ENCODE measurements at regions not wholly inside any gene's neighbourhood (a gene's known extent, or its start where the extent isn't known, plus 50 kb on each side); places are given as distances from the start of the nearest gene placed in this dataset.
A peak's percentile ranks its signal among the peaks of the same experiment; 100 is the strongest.

GRCh38 chr16:7167626-7168025 lies 165.0 kb upstream of the RBFOX1 start:
- TF ChIP-seq, protein P1, sequence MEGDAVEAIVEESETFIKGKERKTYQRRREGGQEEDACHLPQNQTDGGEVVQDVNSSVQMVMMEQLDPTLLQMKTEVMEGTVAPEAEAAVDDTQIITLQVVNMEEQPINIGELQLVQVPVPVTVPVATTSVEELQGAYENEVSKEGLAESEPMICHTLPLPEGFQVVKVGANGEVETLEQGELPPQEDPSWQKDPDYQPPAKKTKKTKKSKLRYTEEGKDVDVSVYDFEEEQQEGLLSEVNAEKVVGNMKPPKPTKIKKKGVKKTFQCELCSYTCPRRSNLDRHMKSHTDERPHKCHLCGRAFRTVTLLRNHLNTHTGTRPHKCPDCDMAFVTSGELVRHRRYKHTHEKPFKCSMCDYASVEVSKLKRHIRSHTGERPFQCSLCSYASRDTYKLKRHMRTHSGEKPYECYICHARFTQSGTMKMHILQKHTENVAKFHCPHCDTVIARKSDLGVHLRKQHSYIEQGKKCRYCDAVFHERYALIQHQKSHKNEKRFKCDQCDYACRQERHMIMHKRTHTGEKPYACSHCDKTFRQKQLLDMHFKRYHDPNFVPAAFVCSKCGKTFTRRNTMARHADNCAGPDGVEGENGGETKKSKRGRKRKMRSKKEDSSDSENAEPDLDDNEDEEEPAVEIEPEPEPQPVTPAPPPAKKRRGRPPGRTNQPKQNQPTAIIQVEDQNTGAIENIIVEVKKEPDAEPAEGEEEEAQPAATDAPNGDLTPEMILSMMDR (IDR thresholded peaks at IDR 0.05; ENCODE audit: insufficient read depth, low read depth, low read length, missing control alignments), result no peak
- H3K4me3 ChIP-seq (ENCODE audit: low read length), result no peak overlapping the region
- no peak for DNase-seq (ENCODE audit: low read depth)

DNA sequence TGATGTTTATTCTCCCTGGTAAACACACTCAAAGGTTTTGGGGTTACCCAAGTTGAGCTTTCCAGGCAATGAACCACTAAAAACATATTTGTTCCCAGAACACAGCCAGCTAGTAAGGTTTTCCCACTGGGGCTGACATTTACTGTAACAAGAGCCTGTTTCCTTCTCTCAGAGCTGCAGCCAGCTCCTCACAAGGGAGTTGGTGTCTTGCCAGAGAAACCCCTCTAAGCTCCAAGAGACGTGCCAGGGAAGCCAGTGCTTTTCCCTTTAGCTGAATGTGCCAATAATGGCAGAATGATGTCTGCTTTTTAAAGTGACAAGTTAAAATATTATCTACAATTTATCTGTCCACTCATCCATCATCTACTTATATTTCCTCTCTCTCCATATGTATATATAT lies 170.8 kb upstream of the RBFOX1 start:
- TF ChIP-seq, protein P1 (IDR thresholded peaks at IDR 0.05; ENCODE audit: insufficient read depth, low read depth, low read length, missing control alignments), result no peak
- DNase-seq (ENCODE audit: low read depth), result no peak
- no peak overlapping the region for H3K4me3 ChIP-seq (ENCODE audit: low read length)

DNA sequence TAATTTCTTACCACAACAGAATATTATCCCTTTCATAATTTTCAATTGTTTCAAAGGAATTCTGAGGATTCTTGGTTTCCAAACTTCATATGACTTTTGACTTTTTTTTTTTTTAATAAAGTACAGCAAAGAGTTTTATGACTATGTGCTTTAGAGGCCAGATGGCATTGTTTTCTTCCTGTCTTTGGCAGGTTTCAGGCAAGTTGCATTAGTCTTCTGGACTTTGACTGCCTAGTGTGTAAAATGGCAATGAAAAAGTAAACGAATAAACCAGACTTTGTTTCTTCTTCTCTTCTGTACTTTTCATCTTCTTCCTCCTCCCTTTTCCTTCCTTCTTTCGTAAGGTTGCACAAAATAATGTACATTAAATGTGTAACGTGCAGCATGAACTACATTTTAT lies 172.6 kb upstream of the RBFOX1 start:
- no peak for DNase-seq (ENCODE audit: low read depth)
- TF ChIP-seq, protein P1 (IDR thresholded peaks at IDR 0.05; ENCODE audit: insufficient read depth, low read depth, low read length, missing control alignments), result no peak
- no peak overlapping the region for H3K4me3 ChIP-seq (ENCODE audit: low read length)

DNA sequence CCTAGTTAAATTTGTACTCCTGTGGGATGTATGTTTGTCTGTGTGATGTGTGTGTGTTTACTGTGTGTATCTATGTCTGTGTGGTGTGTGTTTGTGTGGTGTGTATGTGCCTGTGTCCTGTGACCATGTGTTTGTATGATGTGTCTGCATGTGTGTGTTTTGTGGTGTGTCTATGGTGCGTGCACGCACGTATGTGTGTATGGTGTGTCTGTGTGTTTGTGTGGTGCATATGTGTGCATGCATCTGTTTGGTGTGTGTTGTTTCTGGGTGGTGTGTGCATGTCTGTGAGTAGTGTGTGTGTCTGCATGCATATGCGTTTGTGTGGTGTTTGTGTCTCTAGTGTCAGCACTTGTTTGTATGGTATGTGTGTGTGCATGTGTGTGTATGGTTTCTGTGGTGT lies 174.2 kb upstream of the RBFOX1 start:
- no peak for DNase-seq (ENCODE audit: low read depth)
- TF ChIP-seq, protein P1 (IDR thresholded peaks at IDR 0.05; ENCODE audit: insufficient read depth, low read depth, low read length, missing control alignments), result no peak
- no peak overlapping the region for H3K4me3 ChIP-seq (ENCODE audit: low read length)

DNA sequence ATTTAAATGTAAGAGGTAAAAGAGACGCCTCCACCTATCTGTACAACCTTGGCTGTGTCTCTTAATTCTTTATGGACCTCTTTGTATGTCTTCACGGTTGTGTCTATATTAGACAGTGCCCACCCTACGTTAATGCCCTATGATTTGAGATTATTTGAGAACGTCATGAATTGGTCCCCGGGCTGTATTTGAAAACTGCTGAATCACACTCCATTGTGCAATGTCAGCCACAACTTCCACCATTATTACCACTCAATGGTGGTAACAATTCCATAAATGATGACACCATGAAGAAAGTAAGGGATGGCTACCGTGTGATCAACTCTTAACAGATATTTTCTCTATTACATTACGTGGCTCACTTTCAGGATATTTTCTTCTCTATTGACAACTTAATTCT lies 182.4 kb upstream of the RBFOX1 start:
- TF ChIP-seq, protein P1 (IDR thresholded peaks at IDR 0.05; ENCODE audit: insufficient read depth, low read depth, low read length, missing control alignments), result no peak
- no peak overlapping the region for H3K4me3 ChIP-seq (ENCODE audit: low read length)

GRCh38 chr16:7148606-7149005 lies 184.0 kb upstream of the RBFOX1 start:
- TF ChIP-seq, protein P1 (IDR thresholded peaks at IDR 0.05; ENCODE audit: insufficient read depth, low read depth, low read length, missing control alignments), result no peak
- no peak overlapping the region for H3K4me3 ChIP-seq (ENCODE audit: low read length)
- no peak for DNase-seq (ENCODE audit: low read depth)

More for the DNA sequence above, 182.4 kb upstream of the RBFOX1 start:
- DNase-seq (ENCODE audit: low read depth), result no peak

DNA sequence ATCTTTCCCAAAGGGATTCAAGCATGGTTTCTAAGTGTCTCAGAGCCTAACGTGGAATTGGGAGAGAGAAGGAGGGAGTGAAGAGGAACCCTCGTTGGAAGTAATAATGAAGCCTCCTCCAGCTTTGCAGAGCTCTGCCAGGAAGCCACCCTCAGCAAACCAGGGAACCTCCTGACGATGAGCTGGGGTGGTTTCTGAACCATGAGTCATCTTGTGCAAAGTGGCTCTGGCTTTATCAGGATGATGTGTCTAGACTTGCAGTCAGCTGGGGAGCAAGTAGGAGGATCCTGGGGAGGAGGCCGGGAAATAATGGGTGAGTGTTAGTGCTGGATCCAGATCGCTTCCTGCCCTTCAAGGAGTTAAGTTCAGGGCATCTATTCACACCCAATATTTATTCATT lies 191.7 kb upstream of the RBFOX1 start:
- peak; percentile 11 for DNase-seq (ENCODE audit: low read depth)
- no peak overlapping the region for H3K4me3 ChIP-seq (ENCODE audit: low read length)
- TF ChIP-seq, protein P1 (IDR thresholded peaks at IDR 0.05; ENCODE audit: insufficient read depth, low read depth, low read length, missing control alignments), result no peak

Measured in epithelial cell of esophagus (primary cell).